GM12878 (cell line): ENCODE measurements at regions not wholly inside any gene's neighbourhood (a gene's known extent, or its start where the extent isn't known, plus 50 kb on each side); places are given as distances from the start of the nearest gene placed in this dataset.

ENCODE experiments used
- ATAC-seq: fragments of 200-7000 bp; cut with Tn5 transposase; 3 replicates; pipeline ENCODE4 v1.9.1; 2020; ENCODE audit warnings: mild to moderate bottlenecking, moderate library complexity
- BruUV-seq: library from RNA; stranded (reverse); fragments of 400-500 nt; replicated peaks from 2 replicates; lab custom pipeline; 2021; lab: Mats Ljungman, UMichigan
- CTCF ChIA-PET: fragments of 300-600 bp; sonication (Branson Sonifier 250); formaldehyde crosslinking; extraction: SDS; loops from one replicate; lab custom pipeline; 2021; ENCODE audit warnings: inconsistent platforms; lab: Yijun Ruan, JAX
- POLR2A ChIA-PET: fragments of 350-600 bp; formaldehyde crosslinking; extraction: SDS; loops from one replicate; lab custom pipeline; 2021; ENCODE audit warnings: inconsistent platforms; lab: Charles Lee
- RAD21 ChIA-PET: fragments of 300-600 bp; sonication (Branson Sonifier 250); formaldehyde crosslinking; loops from one replicate; lab custom pipeline; 2023; ENCODE audit warnings: antibody characterized with exemption; ENCODE audit not compliant: unreplicated experiment; lab: Charles Lee
- SMC1A ChIA-PET: fragments of 300-600 bp; sonication (Branson Sonifier 250); formaldehyde crosslinking; loops from one replicate; lab custom pipeline; 2023; ENCODE audit not compliant: unreplicated experiment, uncharacterized antibody; lab: Charles Lee
- DNase-seq: peaks from one replicate; pipeline ENCODE4 v3.0.0-alpha.2; 2011; ENCODE audit warnings: low read depth, low spot score
- FAIRE-seq: peaks from 3 replicates; lab custom pipeline; 2011; peaks lifted over from hg19 to GRCh38; lab: Jason Lieb, UNC
- H2AFZ ChIP-seq: 2 replicates; pipeline ENCODE4 v1.6.0; 2011; ENCODE audit warnings: low read depth, low read length, control low read depth; ENCODE audit not compliant: control insufficient read depth
- H3K27ac ChIP-seq: 2 replicates; pipeline ENCODE4 v1.5.1; 2011; ENCODE audit warnings: control low read depth; ENCODE audit not compliant: control insufficient read depth, insufficient read depth
- H3K27me3 ChIP-seq, 2 experiments: replicated peaks in 1 of 2; 2 replicates each; pipeline versions ENCODE4 v1.6.0 to v1.6.1; 2011; ENCODE audit warnings: low read length in 1 of 2; ENCODE audit not compliant: control insufficient read depth in 2 of 2, insufficient read depth in 2 of 2
- H3K36me3 ChIP-seq, 2 experiments: 2 replicates each; pipeline ENCODE4 v1.5.1; 2011; ENCODE audit warnings: low read length in 1 of 2; ENCODE audit not compliant: control insufficient read depth in 2 of 2, insufficient read depth in 2 of 2
- H3K4me1 ChIP-seq: 2 replicates; pipeline ENCODE4 v1.6.1; 2011; ENCODE audit warnings: mild to moderate bottlenecking, low read length, moderate library complexity, mixed read lengths; ENCODE audit not compliant: control insufficient read depth, insufficient read depth
- H3K4me2 ChIP-seq: 2 replicates; pipeline ENCODE4 v1.6.0; 2011; ENCODE audit warnings: control low read depth; ENCODE audit not compliant: control insufficient read depth, insufficient read depth
- H3K4me3 ChIP-seq: fragments of 200-600 bp; sonication (generic); 2 replicates; pipeline ENCODE4 v1.5.1; 2016
- H3K79me2 ChIP-seq: 2 replicates; pipeline ENCODE4 v1.6.0; 2011; ENCODE audit warnings: low read length; ENCODE audit not compliant: control insufficient read depth, insufficient read depth
- H3K9ac ChIP-seq: 2 replicates; pipeline ENCODE4 v1.8.0; 2011; ENCODE audit warnings: low read length, control low read depth, mixed read lengths; ENCODE audit not compliant: control insufficient read depth, insufficient read depth
- H3K9me3 ChIP-seq: replicated peaks from 3 replicates; pipeline ENCODE4 v1.5.1; 2011; ENCODE audit warnings: mild to moderate bottlenecking, low read length; ENCODE audit not compliant: control insufficient read depth, insufficient read depth
- H4K20me1 ChIP-seq: 2 replicates; pipeline ENCODE4 v1.6.0; 2011; ENCODE audit not compliant: control insufficient read depth, insufficient read depth
- BACH1 ChIP-seq: fragments of 450-650 bp; IDR thresholded peaks from 2 replicates; pipeline ENCODE4 v1.6.1; 2017; ENCODE audit warnings: mild to moderate bottlenecking, borderline replicate concordance
- BCL11A ChIP-seq: IDR thresholded peaks from 2 replicates; pipeline ENCODE4 v1.6.1; 2011; ENCODE audit warnings: low read depth, low read length
- BRCA1 ChIP-seq: IDR thresholded peaks from 2 replicates; pipeline ENCODE4 v1.6.1; 2011; ENCODE audit warnings: low read depth, low read length, improper control_type of control experiment
- CHD1 ChIP-seq: IDR thresholded peaks from 2 replicates; pipeline ENCODE4 v1.6.1; 2012; ENCODE audit warnings: low read depth, low read length, improper control_type of control experiment
- ESRRA ChIP-seq: IDR thresholded peaks from 2 replicates; pipeline ENCODE4 v1.6.1; 2012; ENCODE audit warnings: mild to moderate bottlenecking, low read length, improper control_type of control experiment
- ETV6 ChIP-seq, 2 experiments: fragments of 450-650 bp in 1 of 2; IDR thresholded peaks in 1 of 2; conservative IDR thresholded peaks in 1 of 2; 2 replicates each; pipeline ENCODE4 v1.6.1; 2014; ENCODE audit warnings: antibody characterized with exemption in 1 of 2, borderline replicate concordance in 1 of 2, low read depth in 1 of 2, mild to moderate bottlenecking in 1 of 2, moderate library complexity in 1 of 2
- IKZF2 ChIP-seq, 2 experiments: fragments of 450-650 bp; IDR thresholded peaks; 2 replicates each; pipeline ENCODE4 v1.6.1; 2017; ENCODE audit warnings: mild to moderate bottlenecking in 2 of 2, moderate library complexity in 2 of 2
- NRF1 ChIP-seq: conservative IDR thresholded peaks from 2 replicates; pipeline ENCODE4 v1.6.1; 2011; ENCODE audit warnings: mild to moderate bottlenecking, low read depth, low read length, improper control_type of control experiment
- RCOR1 ChIP-seq: conservative IDR thresholded peaks from 2 replicates; pipeline ENCODE4 v1.6.1; 2012; ENCODE audit warnings: low read depth, low read length, improper control_type of control experiment
- RUNX3 ChIP-seq: IDR thresholded peaks from 2 replicates; pipeline ENCODE4 v1.6.1; 2012; ENCODE audit warnings: low read length, inconsistent platforms
- SIX5 ChIP-seq: IDR thresholded peaks from 2 replicates; pipeline ENCODE4 v1.6.1; 2011; ENCODE audit warnings: mild to moderate bottlenecking, low read depth, low read length, moderate library complexity; ENCODE audit not compliant: severe bottlenecking
- SUZ12 ChIP-seq: fragments of 200-600 bp; sonication (generic); IDR thresholded peaks from one replicate; pipeline ENCODE4 v1.6.1; 2018; ENCODE audit warnings: antibody characterized with exemption, mild to moderate bottlenecking; ENCODE audit not compliant: unreplicated experiment
- WGBS: methylation state at CpG from one replicate; pipeline ENCODE4 v1.1.6; 2016; ENCODE audit warnings: low lambda C conversion rate; ENCODE audit not compliant: insufficient replicate concordance, insufficient coverage; ENCODE audit errors: missing lambda C conversion rate; 5-methylcytosine and 5-hydroxymethylcytosine counted together
- in situ Hi-C: fragments of 300-500 bp; cut with MboI; formaldehyde crosslinking; loops from 9 replicates; pipeline ENCODE4 v1.14.3; 2018; ENCODE audit warnings: mixed read lengths
- intact Hi-C: fragments of 100-400 bp; cut with micrococcal nuclease; formaldehyde crosslinking; loops from one replicate; pipeline ENCODE4 v1.14.2; 2022; ENCODE audit not compliant: unreplicated experiment
- TF ChIP-seq, protein P1 (sequence below): fragments of 450-650 bp; formaldehyde crosslinking; IDR thresholded peaks from 2 replicates; pipeline ENCODE4 v1.4.0; 2020; ENCODE audit warnings: mild to moderate bottlenecking, moderate library complexity
- TF ChIP-seq, protein P2 (sequence below): IDR thresholded peaks from 2 replicates; pipeline ENCODE4 v1.6.1; 2011; ENCODE audit warnings: low read depth, mild to moderate bottlenecking, low read length, moderate library complexity, borderline replicate concordance; ENCODE audit errors: extremely low read depth
- TF ChIP-seq, protein P3 (sequence below): fragments of 450-650 bp; IDR thresholded peaks from 2 replicates; pipeline ENCODE4 v1.6.1; 2018; ENCODE audit warnings: borderline replicate concordance, mild to moderate bottlenecking; ENCODE audit not compliant: partially characterized antibody
- TF ChIP-seq, protein P4 (sequence below): fragments of 450-650 bp; IDR thresholded peaks from 2 replicates; pipeline ENCODE4 v1.6.1; 2018; ENCODE audit warnings: mild to moderate bottlenecking, low read depth, moderate library complexity; ENCODE audit not compliant: partially characterized antibody

DNA sequence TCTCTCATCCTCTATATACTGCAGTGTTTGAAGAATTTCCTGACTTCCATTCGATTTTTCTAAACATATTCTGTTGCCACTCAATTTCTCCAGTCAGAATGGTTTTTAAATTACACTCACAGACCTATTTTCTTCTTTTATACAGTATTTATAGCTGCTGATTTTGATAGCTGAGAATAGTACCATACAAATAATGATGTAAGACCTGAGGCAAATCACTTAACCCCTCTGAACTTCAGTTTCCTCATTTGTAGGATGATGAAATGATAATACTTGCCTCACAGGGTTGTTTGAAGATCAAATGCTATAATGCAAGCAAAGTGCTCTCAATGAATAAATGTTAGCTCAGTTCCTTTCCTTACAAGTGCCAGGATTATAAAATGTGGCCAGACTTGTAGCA is 241.8 kb downstream of the CPS1 start:
- no peaks in the 10 kb centered on the region for H3K36me3 ChIP-seq
- ChIA-PET POLR2A (no interaction called here), RAD21 (no interaction called here), SMC1A (interaction anchor here (0.9 kb wide), 1 partner anchor 14 kb away, joined by 3 read pairs; no protein-coding TSS in a partner anchor), CTCF (no interaction called here)
- no peak overlapping the region for H2AFZ ChIP-seq
- H3K27me3 ChIP-seq, result no peaks in the 10 kb centered on the region
- H3K4me3 ChIP-seq, result no peak overlapping the region
- no peak overlapping the region for H3K4me2 ChIP-seq
- H3K79me2 ChIP-seq, result no peaks in the 10 kb centered on the region
- no peak overlapping the region for H3K27ac ChIP-seq
- no TSS peak for BruUV-seq
- in situ Hi-C loops, result no loop called here
- WGBS, result 7% methylated on average over 1 of the region's 1 CpG
- no peaks in the 10 kb centered on the region for H3K9me3 ChIP-seq
- H3K9ac ChIP-seq, result no peak overlapping the region
- intact Hi-C loops, result no loop called here
- H3K4me1 ChIP-seq, result no peaks in the 10 kb centered on the region
- FAIRE-seq (no peak), DNase-seq (no peak), ATAC-seq (no peak)
- H4K20me1 ChIP-seq, result no peaks in the 10 kb centered on the region
- TF ChIP-seq, protein P1, sequence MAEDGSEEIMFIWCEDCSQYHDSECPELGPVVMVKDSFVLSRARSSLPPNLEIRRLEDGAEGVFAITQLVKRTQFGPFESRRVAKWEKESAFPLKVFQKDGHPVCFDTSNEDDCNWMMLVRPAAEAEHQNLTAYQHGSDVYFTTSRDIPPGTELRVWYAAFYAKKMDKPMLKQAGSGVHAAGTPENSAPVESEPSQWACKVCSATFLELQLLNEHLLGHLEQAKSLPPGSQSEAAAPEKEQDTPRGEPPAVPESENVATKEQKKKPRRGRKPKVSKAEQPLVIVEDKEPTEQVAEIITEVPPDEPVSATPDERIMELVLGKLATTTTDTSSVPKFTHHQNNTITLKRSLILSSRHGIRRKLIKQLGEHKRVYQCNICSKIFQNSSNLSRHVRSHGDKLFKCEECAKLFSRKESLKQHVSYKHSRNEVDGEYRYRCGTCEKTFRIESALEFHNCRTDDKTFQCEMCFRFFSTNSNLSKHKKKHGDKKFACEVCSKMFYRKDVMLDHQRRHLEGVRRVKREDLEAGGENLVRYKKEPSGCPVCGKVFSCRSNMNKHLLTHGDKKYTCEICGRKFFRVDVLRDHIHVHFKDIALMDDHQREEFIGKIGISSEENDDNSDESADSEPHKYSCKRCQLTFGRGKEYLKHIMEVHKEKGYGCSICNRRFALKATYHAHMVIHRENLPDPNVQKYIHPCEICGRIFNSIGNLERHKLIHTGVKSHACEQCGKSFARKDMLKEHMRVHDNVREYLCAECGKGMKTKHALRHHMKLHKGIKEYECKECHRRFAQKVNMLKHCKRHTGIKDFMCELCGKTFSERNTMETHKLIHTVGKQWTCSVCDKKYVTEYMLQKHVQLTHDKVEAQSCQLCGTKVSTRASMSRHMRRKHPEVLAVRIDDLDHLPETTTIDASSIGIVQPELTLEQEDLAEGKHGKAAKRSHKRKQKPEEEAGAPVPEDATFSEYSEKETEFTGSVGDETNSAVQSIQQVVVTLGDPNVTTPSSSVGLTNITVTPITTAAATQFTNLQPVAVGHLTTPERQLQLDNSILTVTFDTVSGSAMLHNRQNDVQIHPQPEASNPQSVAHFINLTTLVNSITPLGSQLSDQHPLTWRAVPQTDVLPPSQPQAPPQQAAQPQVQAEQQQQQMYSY (CRISPR knock-in tag), result no peak
- TF ChIP-seq IKZF2 (IDR thresholded peaks at IDR 0.05) (no peak), RCOR1 (no peak), CHD1 (no peak), SIX5 (no peak), ESRRA (no peak), NRF1 (no peak), BCL11A (no peak), RUNX3 (no peak), BACH1 (no peak), BRCA1 (no peak), SUZ12 (no peak), ETV6 (conservative IDR thresholded peaks at IDR 0.05 in 1 of 2, IDR thresholded peaks at IDR 0.05 in 1 of 2; ENCODE audit: borderline replicate concordance in 1 of 2, low read depth in 1 of 2) (no peak)
- TF ChIP-seq, protein P2, sequence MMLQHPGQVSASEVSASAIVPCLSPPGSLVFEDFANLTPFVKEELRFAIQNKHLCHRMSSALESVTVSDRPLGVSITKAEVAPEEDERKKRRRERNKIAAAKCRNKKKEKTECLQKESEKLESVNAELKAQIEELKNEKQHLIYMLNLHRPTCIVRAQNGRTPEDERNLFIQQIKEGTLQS, result no peak
- TF ChIP-seq, protein P3, sequence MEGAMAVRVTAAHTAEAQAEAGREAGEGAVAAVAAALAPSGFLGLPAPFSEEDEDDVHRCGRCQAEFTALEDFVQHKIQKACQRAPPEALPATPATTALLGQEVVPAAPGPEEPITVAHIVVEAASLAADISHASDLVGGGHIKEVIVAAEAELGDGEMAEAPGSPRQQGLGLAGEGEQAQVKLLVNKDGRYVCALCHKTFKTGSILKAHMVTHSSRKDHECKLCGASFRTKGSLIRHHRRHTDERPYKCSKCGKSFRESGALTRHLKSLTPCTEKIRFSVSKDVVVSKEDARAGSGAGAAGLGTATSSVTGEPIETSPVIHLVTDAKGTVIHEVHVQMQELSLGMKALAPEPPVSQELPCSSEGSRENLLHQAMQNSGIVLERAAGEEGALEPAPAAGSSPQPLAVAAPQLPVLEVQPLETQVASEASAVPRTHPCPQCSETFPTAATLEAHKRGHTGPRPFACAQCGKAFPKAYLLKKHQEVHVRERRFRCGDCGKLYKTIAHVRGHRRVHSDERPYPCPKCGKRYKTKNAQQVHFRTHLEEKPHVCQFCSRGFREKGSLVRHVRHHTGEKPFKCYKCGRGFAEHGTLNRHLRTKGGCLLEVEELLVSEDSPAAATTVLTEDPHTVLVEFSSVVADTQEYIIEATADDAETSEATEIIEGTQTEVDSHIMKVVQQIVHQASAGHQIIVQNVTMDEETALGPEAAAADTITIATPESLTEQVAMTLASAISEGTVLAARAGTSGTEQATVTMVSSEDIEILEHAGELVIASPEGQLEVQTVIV, result no peak
- TF ChIP-seq, protein P4, sequence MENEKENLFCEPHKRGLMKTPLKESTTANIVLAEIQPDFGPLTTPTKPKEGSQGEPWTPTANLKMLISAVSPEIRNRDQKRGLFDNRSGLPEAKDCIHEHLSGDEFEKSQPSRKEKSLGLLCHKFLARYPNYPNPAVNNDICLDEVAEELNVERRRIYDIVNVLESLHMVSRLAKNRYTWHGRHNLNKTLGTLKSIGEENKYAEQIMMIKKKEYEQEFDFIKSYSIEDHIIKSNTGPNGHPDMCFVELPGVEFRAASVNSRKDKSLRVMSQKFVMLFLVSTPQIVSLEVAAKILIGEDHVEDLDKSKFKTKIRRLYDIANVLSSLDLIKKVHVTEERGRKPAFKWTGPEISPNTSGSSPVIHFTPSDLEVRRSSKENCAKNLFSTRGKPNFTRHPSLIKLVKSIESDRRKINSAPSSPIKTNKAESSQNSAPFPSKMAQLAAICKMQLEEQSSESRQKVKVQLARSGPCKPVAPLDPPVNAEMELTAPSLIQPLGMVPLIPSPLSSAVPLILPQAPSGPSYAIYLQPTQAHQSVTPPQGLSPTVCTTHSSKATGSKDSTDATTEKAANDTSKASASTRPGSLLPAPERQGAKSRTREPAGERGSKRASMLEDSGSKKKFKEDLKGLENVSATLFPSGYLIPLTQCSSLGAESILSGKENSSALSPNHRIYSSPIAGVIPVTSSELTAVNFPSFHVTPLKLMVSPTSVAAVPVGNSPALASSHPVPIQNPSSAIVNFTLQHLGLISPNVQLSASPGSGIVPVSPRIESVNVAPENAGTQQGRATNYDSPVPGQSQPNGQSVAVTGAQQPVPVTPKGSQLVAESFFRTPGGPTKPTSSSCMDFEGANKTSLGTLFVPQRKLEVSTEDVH, result no peak
